Prostate gland (tissue), 2 donors: ENCODE measurements at regions not wholly inside any gene's neighbourhood (a gene's known extent, or its start where the extent isn't known, plus 50 kb on each side); places are given as distances from the start of the nearest gene placed in this dataset.

ENCODE experiments used
- DNase-seq: peaks from one replicate; pipeline ENCODE4 v3.0.0-alpha.2; 2019; ENCODE audit warnings: low spot score
- H3K27ac ChIP-seq, 2 donors: fragments of 200-600 bp; sonication (generic); 2 replicates each; pipeline ENCODE4 v1.5.1; 2017 to 2019
- H3K27me3 ChIP-seq: fragments of 200-600 bp; sonication (generic); replicated peaks from 2 replicates; pipeline ENCODE4 v1.5.1; 2019; ENCODE audit not compliant: insufficient read depth
- H3K36me3 ChIP-seq, 2 donors: fragments of 200-600 bp; sonication (generic); 1 replicate in 1 of 2; 2 replicates in 1 of 2; pipeline versions ENCODE4 v1.5.1 to v1.8.1; 2017 to 2019
- H3K4me1 ChIP-seq: fragments of 200-600 bp; sonication (generic); replicated peaks from 2 replicates; pipeline ENCODE4 v1.5.1; 2019
- H3K4me3 ChIP-seq, 2 donors: fragments of 200-600 bp; sonication (generic); 2 replicates each; pipeline ENCODE4 v1.5.1; 2017 to 2019
- H3K9me3 ChIP-seq: fragments of 200-600 bp; sonication (generic); 2 replicates; pipeline ENCODE4 v1.5.1; 2017
- POLR2A ChIP-seq: fragments of 450-650 bp; IDR thresholded peaks from one replicate; pipeline ENCODE4 v1.6.1; 2016; ENCODE audit warnings: antibody characterized with exemption, mild to moderate bottlenecking
- POLR2AphosphoS5 ChIP-seq: sonication (generic); formaldehyde crosslinking; IDR thresholded peaks from one replicate; pipeline ENCODE4 v1.6.1; 2017; ENCODE audit warnings: antibody characterized with exemption
- WGBS: methylation state at CpG from one replicate; pipeline ENCODE4 v1.1.5; 2018; 5-methylcytosine and 5-hydroxymethylcytosine counted together
- intact Hi-C: fragments of 100-400 bp; cut with DNase I; formaldehyde crosslinking; loops from one replicate; pipeline ENCODE4 v1.14.2; 2022
- TF ChIP-seq, protein P1 (sequence below), 4 experiments: fragments of 200-600 bp in 2 of 4; fragments of 450-650 bp in 2 of 4; sonication (generic) in 2 of 4; IDR thresholded peaks; 1 replicate in 3 of 4; 2 replicates in 1 of 4; pipeline ENCODE4 v1.5.1; 2016 to 2019; ENCODE audit warnings: antibody characterized with exemption in 4 of 4, mild to moderate bottlenecking in 2 of 4, moderate library complexity in 2 of 4

DNA sequence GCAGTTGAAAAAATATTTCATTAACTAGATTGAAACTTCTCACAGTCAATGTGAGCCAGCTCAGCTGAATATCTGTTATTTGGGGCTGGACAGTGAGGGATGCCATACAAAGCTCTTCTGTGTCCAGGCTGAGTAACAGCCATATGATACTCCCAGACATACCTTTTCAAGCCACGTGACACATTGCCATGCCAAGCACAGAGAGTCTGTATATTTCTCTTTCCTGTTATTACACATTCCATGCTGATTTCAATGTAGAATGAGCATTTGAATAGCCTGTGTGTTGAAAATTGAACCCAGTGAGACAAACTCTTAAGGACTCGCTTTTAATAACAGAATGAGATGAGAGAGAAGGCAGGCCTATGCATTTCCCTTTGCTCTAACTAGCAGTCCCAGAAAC lies 334.7 kb upstream of the RASGRP1 start:
- Histone ChIP-seq H3K36me3 (no peaks in the 10 kb centered on the region), H3K4me3 (no peak overlapping the region), H3K9me3 (no peaks in the 10 kb centered on the region), H3K27ac (no peak overlapping the region), H3K27me3 (no peaks in the 10 kb centered on the region), H3K4me1 (peaks cover 3% of the 10 kb centered on the region)
- 70% methylated on average over 2 of the region's 2 CpGs for WGBS
- intact Hi-C loops, result no loop called here
- no peak for DNase-seq
- TF ChIP-seq, protein P1, sequence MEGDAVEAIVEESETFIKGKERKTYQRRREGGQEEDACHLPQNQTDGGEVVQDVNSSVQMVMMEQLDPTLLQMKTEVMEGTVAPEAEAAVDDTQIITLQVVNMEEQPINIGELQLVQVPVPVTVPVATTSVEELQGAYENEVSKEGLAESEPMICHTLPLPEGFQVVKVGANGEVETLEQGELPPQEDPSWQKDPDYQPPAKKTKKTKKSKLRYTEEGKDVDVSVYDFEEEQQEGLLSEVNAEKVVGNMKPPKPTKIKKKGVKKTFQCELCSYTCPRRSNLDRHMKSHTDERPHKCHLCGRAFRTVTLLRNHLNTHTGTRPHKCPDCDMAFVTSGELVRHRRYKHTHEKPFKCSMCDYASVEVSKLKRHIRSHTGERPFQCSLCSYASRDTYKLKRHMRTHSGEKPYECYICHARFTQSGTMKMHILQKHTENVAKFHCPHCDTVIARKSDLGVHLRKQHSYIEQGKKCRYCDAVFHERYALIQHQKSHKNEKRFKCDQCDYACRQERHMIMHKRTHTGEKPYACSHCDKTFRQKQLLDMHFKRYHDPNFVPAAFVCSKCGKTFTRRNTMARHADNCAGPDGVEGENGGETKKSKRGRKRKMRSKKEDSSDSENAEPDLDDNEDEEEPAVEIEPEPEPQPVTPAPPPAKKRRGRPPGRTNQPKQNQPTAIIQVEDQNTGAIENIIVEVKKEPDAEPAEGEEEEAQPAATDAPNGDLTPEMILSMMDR (IDR thresholded peaks at IDR 0.05), result no peak
- TF ChIP-seq POLR2AphosphoS5 (no peak), POLR2A (no peak)

DNA sequence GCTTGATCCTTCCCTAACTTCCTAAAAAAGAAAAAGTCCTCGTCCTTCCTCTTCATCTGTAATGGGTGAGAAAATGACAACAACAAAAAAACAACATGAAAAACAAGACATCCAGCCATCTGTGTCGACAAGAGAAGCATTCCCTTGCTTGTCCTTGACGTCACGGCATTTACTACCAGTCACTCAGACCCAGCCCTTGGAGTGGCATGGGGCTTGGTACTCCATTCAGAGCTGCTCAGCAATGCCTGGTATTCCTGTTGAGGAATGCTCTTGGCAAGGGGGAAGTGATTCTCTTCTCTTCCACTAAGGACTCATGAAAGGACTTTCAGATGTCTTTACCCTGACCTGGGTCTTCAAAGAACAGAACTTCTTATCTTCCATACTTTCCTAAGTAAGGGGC lies 339.7 kb upstream of the RASGRP1 start:
- Histone ChIP-seq H3K4me1 (no peaks in the 10 kb centered on the region), H3K4me3 (no peak overlapping the region), H3K27ac (no peak overlapping the region), H3K27me3 (no peaks in the 10 kb centered on the region), H3K36me3 (no peaks in the 10 kb centered on the region), H3K9me3 (no peaks in the 10 kb centered on the region)
- intact Hi-C loops, result no loop called here
- DNase-seq, result no peak
- TF ChIP-seq POLR2A, result no peak
- no peak for TF ChIP-seq POLR2AphosphoS5
- TF ChIP-seq, protein P1 (IDR thresholded peaks at IDR 0.05), result no peak
- WGBS, result 79% methylated on average over 4 of the region's 4 CpGs

DNA sequence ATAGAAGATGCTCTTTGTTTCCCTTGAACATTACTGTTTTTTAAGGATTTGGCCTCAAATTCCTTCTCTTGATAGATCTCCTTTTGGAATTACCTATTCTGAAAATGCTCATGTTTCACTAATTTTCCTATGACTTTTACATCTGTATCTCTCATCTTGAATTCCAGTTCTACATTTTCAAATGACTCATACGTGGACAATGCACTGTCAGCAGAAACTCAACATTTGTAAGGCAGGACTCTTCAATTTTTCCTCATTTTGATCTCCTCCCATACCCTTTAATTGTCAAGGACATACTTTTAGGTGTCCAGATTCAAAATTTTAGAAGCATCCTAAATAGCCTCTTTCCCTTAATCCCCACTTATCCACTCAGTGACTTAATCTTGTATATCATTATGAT lies 341.0 kb upstream of the RASGRP1 start:
- Histone ChIP-seq H3K9me3 (no peaks in the 10 kb centered on the region), H3K27me3 (no peaks in the 10 kb centered on the region), H3K27ac (no peak overlapping the region), H3K36me3 (no peaks in the 10 kb centered on the region), H3K4me1 (no peaks in the 10 kb centered on the region), H3K4me3 (no peak overlapping the region)
- DNase-seq, result no peak
- no peak for TF ChIP-seq POLR2AphosphoS5
- TF ChIP-seq, protein P1 (IDR thresholded peaks at IDR 0.05), result no peak
- no peak for TF ChIP-seq POLR2A
- 97% methylated on average over 1 of the region's 1 CpG for whole genome bisulfite sequencing
- intact Hi-C loops, result no loop called here

DNA sequence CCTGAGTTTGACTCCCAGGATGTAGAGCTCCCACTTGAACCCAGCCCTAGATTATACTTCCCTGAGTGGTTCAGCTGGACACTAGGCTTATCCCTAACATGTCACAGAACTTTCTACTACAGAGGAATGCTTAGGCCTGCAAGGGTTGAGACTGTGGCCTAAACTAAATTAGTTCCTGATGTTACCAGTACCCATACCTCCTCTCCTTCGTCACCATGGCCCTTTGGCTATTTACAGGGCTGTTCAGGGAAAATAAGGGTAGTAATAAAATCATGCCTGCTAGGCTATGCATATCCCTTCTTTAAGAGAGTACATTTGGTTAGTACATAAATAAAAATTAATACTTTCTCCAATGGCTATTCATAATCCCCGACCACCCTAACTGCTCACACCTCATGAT lies 356.4 kb upstream of the RASGRP1 start:
- intact Hi-C loops, result no loop called here
- no peaks in the 10 kb centered on the region for H3K4me1 ChIP-seq
- no peak overlapping the region for H3K27ac ChIP-seq
- H3K27me3 ChIP-seq, result no peaks in the 10 kb centered on the region
- H3K4me3 ChIP-seq, result no peak overlapping the region
- no peaks in the 10 kb centered on the region for H3K9me3 ChIP-seq
- no peak for DNase-seq
- TF ChIP-seq POLR2AphosphoS5, result no peak
- TF ChIP-seq, protein P1 (IDR thresholded peaks at IDR 0.05), result no peak
- TF ChIP-seq POLR2A, result no peak
- H3K36me3 ChIP-seq, result no peaks in the 10 kb centered on the region
- WGBS, result 91% methylated on average over 2 of the region's 2 CpGs

DNA sequence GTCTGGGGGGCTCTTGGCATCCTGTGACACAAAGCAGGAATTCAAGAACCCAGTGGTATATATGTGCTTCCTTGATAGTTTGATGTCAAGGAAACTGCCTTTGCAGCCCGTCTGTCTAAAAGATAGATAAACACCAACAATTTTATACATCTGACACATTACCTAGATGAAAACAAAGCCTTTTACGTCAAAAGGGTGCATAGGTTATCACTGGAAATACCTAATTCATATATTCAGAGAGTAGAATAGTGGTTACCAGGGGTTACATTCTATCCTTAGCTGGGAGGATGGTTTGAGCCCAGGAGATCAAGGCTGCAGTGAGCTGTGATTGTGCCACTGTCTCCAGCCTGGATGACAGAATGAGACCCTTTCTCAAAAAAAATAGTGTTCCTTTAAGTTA lies 356.9 kb upstream of the RASGRP1 start:
- Histone ChIP-seq H3K36me3 (no peaks in the 10 kb centered on the region), H3K4me1 (no peaks in the 10 kb centered on the region), H3K9me3 (no peaks in the 10 kb centered on the region), H3K4me3 (no peak overlapping the region), H3K27me3 (no peaks in the 10 kb centered on the region), H3K27ac (no peak overlapping the region)
- TF ChIP-seq, protein P1 (IDR thresholded peaks at IDR 0.05), result no peak
- TF ChIP-seq POLR2A (no peak), POLR2AphosphoS5 (no peak)
- WGBS, result 42% methylated on average over 2 of the region's 2 CpGs
- intact Hi-C loops, result no loop called here
- no peak for DNase-seq
